OCI-LY7 (cell line): ENCODE measurements at regions not wholly inside any gene's neighbourhood (a gene's known extent, or its start where the extent isn't known, plus 50 kb on each side); places are given as distances from the start of the nearest gene placed in this dataset.

Source experiments
- BruUV-seq: library from RNA; stranded (reverse); fragments of 400-500 nt; replicated peaks from 2 replicates; lab custom pipeline; 2021; lab: Mats Ljungman, UMichigan
- CTCF ChIA-PET: fragments of 300-600 bp; sonication (Branson Sonifier 250); formaldehyde crosslinking; loops from one replicate; lab custom pipeline; 2022; ENCODE audit warnings: antibody characterized with exemption; ENCODE audit not compliant: unreplicated experiment; lab: Charles Lee
- POLR2A ChIA-PET: fragments of 300-600 bp; sonication (Branson Sonifier 250); formaldehyde crosslinking; loops from one replicate; lab custom pipeline; 2022; ENCODE audit warnings: antibody characterized with exemption; lab: Charles Lee
- DNase-seq: peaks from one replicate; pipeline ENCODE4 v3.0.0-alpha.2; 2015; ENCODE audit warnings: low spot score
- H2AFZ ChIP-seq: fragments of 200-600 bp; sonication (generic), shearing (Covaris generic); 2 replicates; pipeline ENCODE4 v1.6.1; 2014; ENCODE audit warnings: mild to moderate bottlenecking, antibody characterized with exemption, low read length, moderate library complexity
- H3K27ac ChIP-seq: fragments of 200-600 bp; sonication (generic); 2 replicates; pipeline ENCODE4 v1.5.1; 2014; ENCODE audit warnings: mixed run types, low read depth, mild to moderate bottlenecking, moderate library complexity, low read length, inconsistent platforms; ENCODE audit not compliant: poor library complexity, severe bottlenecking
- H3K36me3 ChIP-seq: fragments of 200-600 bp; sonication (generic); 2 replicates; pipeline ENCODE4 v1.6.1; 2014; ENCODE audit warnings: mild to moderate bottlenecking, antibody characterized with exemption, low read length, moderate library complexity, mixed read lengths; ENCODE audit not compliant: insufficient read depth
- H3K4me1 ChIP-seq: fragments of 200-600 bp; sonication (generic); 2 replicates; pipeline ENCODE4 v1.5.1; 2014; ENCODE audit warnings: mild to moderate bottlenecking, low read length; ENCODE audit not compliant: insufficient read depth, poor library complexity, severe bottlenecking
- H3K4me2 ChIP-seq: fragments of 200-600 bp; sonication (generic); 2 replicates; pipeline ENCODE4 v1.6.1; 2014; ENCODE audit warnings: mild to moderate bottlenecking, low read length
- H3K4me3 ChIP-seq: fragments of 200-600 bp; sonication (generic); 2 replicates; pipeline ENCODE4 v1.5.1; 2014; ENCODE audit warnings: mild to moderate bottlenecking, low read depth, low read length; ENCODE audit not compliant: poor library complexity, severe bottlenecking
- H3K79me2 ChIP-seq: fragments of 200-600 bp; sonication (generic); 2 replicates; pipeline ENCODE4 v1.6.1; 2016; ENCODE audit warnings: low read depth, mild to moderate bottlenecking, low read length, moderate library complexity, mixed read lengths; ENCODE audit not compliant: insufficient read depth
- H3K9me2 ChIP-seq: fragments of 200-600 bp; sonication (generic); 2 replicates; pipeline ENCODE4 v1.6.1; 2016; ENCODE audit warnings: mild to moderate bottlenecking, low read length, mixed read lengths; ENCODE audit not compliant: insufficient read depth
- H3K9me3 ChIP-seq: fragments of 200-600 bp; sonication (generic); 2 replicates; pipeline ENCODE4 v1.6.1; 2014; ENCODE audit warnings: mild to moderate bottlenecking, mixed run types, low read length, mixed read lengths
- H4K20me1 ChIP-seq: fragments of 200-600 bp; sonication (generic); 2 replicates; pipeline ENCODE4 v1.6.1; 2014; ENCODE audit warnings: mild to moderate bottlenecking, antibody characterized with exemption, low read length, moderate library complexity, mixed read lengths; ENCODE audit not compliant: insufficient read depth
- CTCF ChIP-seq: fragments of 200-600 bp; sonication (generic); conservative IDR thresholded peaks from 2 replicates; pipeline ENCODE4 v1.5.1; 2014; ENCODE audit warnings: mild to moderate bottlenecking, antibody characterized with exemption, low read length, moderate library complexity, mixed read lengths
- EZH2phosphoT487 ChIP-seq: fragments of 200-600 bp; sonication (generic); IDR thresholded peaks from 2 replicates; pipeline ENCODE4 v1.6.1; 2018; ENCODE audit warnings: low read depth, borderline replicate concordance, mild to moderate bottlenecking, mixed run types, antibody characterized with exemption, low read length, moderate library complexity, mixed read lengths
- intact Hi-C: fragments of 100-400 bp; cut with micrococcal nuclease; formaldehyde crosslinking; loops from one replicate; pipeline ENCODE4 v1.10.0; 2022; ENCODE audit not compliant: unreplicated experiment

DNA sequence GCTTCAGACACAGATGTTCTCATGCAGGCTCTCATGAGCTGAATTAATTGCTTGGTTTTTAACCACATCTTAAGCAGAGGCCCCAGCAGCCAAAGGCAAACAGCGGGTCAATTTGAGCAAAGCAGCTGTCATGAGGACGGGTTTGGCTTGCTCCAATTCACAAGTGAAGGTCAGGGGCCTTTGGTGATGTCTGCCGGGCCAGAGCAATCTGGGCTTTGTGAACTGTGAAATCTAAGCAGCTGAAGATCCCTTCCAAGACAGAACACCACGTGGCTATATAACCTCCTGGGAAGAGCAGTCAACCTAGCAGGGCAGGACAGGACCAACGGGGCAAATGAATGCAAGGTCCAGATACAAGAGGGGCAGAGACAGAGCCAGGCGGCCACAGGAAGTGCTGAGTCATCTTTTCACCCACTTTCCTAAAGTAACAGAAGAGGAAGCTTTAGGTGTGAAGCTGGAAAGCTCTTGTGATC is 187.3 kb upstream of the B3GAT1 start:
- Histone ChIP-seq H3K4me3 (no peak overlapping the region), H3K79me2 (no peaks in the 10 kb centered on the region), H3K9me2 (no peaks in the 10 kb centered on the region), H3K9me3 (no peaks in the 10 kb centered on the region), H2AFZ (no peak overlapping the region), H3K27ac (no peak overlapping the region), H4K20me1 (no peaks in the 10 kb centered on the region), H3K4me1 (no peaks in the 10 kb centered on the region), H3K36me3 (no peaks in the 10 kb centered on the region), H3K4me2 (no peak overlapping the region)
- no peak for DNase-seq
- no TSS peak for BruUV-seq
- ChIA-PET CTCF (no interaction called here), POLR2A (interaction anchor here (1.1 kb wide), 1 partner anchor 113 kb away, joined by 4 read pairs; no protein-coding TSS in a partner anchor)
- intact Hi-C loops: no loop called here
- TF ChIP-seq EZH2phosphoT487: no peak
- TF ChIP-seq CTCF: no peak

GRCh38 chr11:134598368-134598767 is 186.3 kb upstream of the B3GAT1 start:
- ChIA-PET POLR2A (interaction anchor here (1.1 kb wide), 1 partner anchor 113 kb away, joined by 4 read pairs; no protein-coding TSS in a partner anchor), CTCF (no interaction called here)
- H3K27ac ChIP-seq: no peak overlapping the region
- H3K9me2 ChIP-seq: no peaks in the 10 kb centered on the region
- no peaks in the 10 kb centered on the region for H4K20me1 ChIP-seq
- no peaks in the 10 kb centered on the region for H3K4me1 ChIP-seq
- H3K79me2 ChIP-seq: no peaks in the 10 kb centered on the region
- no peak for DNase-seq
- no peak overlapping the region for H3K4me3 ChIP-seq
- no peak overlapping the region for H2AFZ ChIP-seq
- no peak for TF ChIP-seq EZH2phosphoT487
- no peak for TF ChIP-seq CTCF
- H3K9me3 ChIP-seq: no peaks in the 10 kb centered on the region
- BruUV-seq: no TSS peak
- no peaks in the 10 kb centered on the region for H3K36me3 ChIP-seq
- no peak overlapping the region for H3K4me2 ChIP-seq
- intact Hi-C loops: no loop called here

DNA sequence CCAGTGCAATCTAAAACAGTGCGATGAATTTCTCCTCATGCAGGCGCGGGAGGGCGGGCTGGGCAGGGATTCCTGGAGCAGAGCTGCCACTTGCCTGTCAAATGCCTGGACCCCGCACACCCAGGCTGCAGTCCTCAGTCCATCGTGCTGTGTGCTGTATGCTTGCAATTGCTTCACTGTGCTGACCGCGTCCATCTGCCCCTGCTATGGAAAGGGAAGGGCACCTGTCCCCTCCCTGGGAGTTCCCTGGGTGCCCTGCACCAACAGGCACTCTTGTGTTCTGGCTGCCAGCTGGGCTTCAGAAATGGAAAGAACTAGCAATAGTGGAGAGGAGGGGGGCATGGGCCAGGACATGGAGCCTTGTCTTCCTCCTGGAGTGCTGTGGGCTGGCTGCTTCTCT is 185.4 kb upstream of the B3GAT1 start:
- no peak overlapping the region for H3K4me2 ChIP-seq
- intact Hi-C loops: no loop called here
- no peak overlapping the region for H3K4me3 ChIP-seq
- H3K79me2 ChIP-seq: no peaks in the 10 kb centered on the region
- no peak overlapping the region for H2AFZ ChIP-seq
- no peaks in the 10 kb centered on the region for H3K36me3 ChIP-seq
- POLR2A ChIA-PET: interaction anchor here (0.7 kb wide), 1 partner anchor 23 kb away, joined by 4 read pairs; no protein-coding TSS in a partner anchor
- H4K20me1 ChIP-seq: no peaks in the 10 kb centered on the region
- CTCF ChIA-PET: no interaction called here
- no peak for DNase-seq
- TF ChIP-seq CTCF (no peak), EZH2phosphoT487 (no peak)
- no peaks in the 10 kb centered on the region for H3K9me2 ChIP-seq
- H3K4me1 ChIP-seq: no peaks in the 10 kb centered on the region
- no peaks in the 10 kb centered on the region for H3K9me3 ChIP-seq
- H3K27ac ChIP-seq: no peak overlapping the region
- no TSS peak for BruUV-seq
